B cell (primary cell): ENCODE measurements at regions not wholly inside any gene's neighbourhood (a gene's known extent, or its start where the extent isn't known, plus 50 kb on each side); places are given as distances from the start of the nearest gene placed in this dataset.
"Not testable (repeated sequence)": the region's sequence is repeated elsewhere in the genome, so short reads cannot be mapped to it uniquely, and the experiment has no call there.

Experiments
- ATAC-seq: fragments of 200-7000 bp; cut with Tn5 transposase; one replicate; pipeline ENCODE4 v1.10.0; 2021; ENCODE audit warnings: low read depth, mild to moderate bottlenecking, moderate number of reproducible peaks, moderate library complexity
- CTCF ChIA-PET: fragments of 350-600 bp; sonication (Branson Sonifier 250); formaldehyde crosslinking; loops from one replicate; lab custom pipeline; 2021; ENCODE audit warnings: antibody characterized with exemption, inconsistent platforms; lab: Charles Lee
- POLR2A ChIA-PET: fragments of 350-600 bp; sonication (Branson Sonifier 250); formaldehyde crosslinking; loops from one replicate; lab custom pipeline; 2021; ENCODE audit warnings: antibody characterized with exemption; lab: Charles Lee
- DNase-seq: peaks from one replicate; pipeline ENCODE4 v3.0.0; 2013
- H2AFZ ChIP-seq: 2 replicates; pipeline ENCODE4 v1.6.1; 2012; ENCODE audit warnings: mild to moderate bottlenecking, low read depth, low read length; ENCODE audit not compliant: insufficient read depth, poor library complexity, severe bottlenecking
- H3K27ac ChIP-seq, 2 donors: 1 replicate in 1 of 2; 2 replicates in 1 of 2; pipeline ENCODE4 v1.5.1; 2012 to 2013; ENCODE audit warnings: low read length in 2 of 2, mild to moderate bottlenecking in 2 of 2, moderate library complexity in 1 of 2
- H3K27me3 ChIP-seq, 4 experiments: fragments of 200-600 bp in 1 of 4; sonication (generic) in 1 of 4; replicated peaks in 1 of 4; 1 replicate in 2 of 4; 2 replicates in 2 of 4; pipeline versions ENCODE4 v1.6.1 to v1.7.0; 2013 to 2016; ENCODE audit warnings: low read length in 3 of 4, mild to moderate bottlenecking in 2 of 4, mixed read lengths in 1 of 4, moderate library complexity in 1 of 4; ENCODE audit not compliant: insufficient read depth in 4 of 4, control insufficient read depth in 3 of 4; ENCODE audit errors: control extremely low read depth in 1 of 4
- H3K36me3 ChIP-seq, 2 experiments: replicated peaks in 1 of 2; 1 replicate in 1 of 2; 2 replicates in 1 of 2; pipeline versions ENCODE4 v1.6.1 to v1.7.1; 2013; ENCODE audit warnings: low read length in 1 of 2; ENCODE audit not compliant: insufficient read depth in 2 of 2, control insufficient read depth in 1 of 2; ENCODE audit errors: control extremely low read depth in 1 of 2, extremely low read depth in 1 of 2
- H3K4me1 ChIP-seq, 2 donors: fragments of 200-600 bp in 1 of 2; sonication (generic) in 1 of 2; 1 replicate in 1 of 2; 2 replicates in 1 of 2; pipeline versions ENCODE4 v1.5.1 to v1.6.1; 2013 to 2017; ENCODE audit warnings: low read length in 2 of 2; ENCODE audit not compliant: control insufficient read depth in 2 of 2, insufficient read depth in 2 of 2
- H3K4me2 ChIP-seq: replicated peaks from 2 replicates; pipeline ENCODE3; 2012; ENCODE audit warnings: mild to moderate bottlenecking, low read depth, low read length; ENCODE audit not compliant: poor library complexity, severe bottlenecking
- H3K4me3 ChIP-seq, 5 experiments: fragments of 200-600 bp in 1 of 5; sonication (generic) in 1 of 5; 1 replicate in 3 of 5; 2 replicates in 2 of 5; pipeline versions ENCODE4 v1.5.1 to v1.7.0; 2011 to 2016; ENCODE audit warnings: low read length in 4 of 5, mild to moderate bottlenecking in 4 of 5, low read depth in 2 of 5, control low read depth in 1 of 5, moderate library complexity in 1 of 5; ENCODE audit not compliant: insufficient read depth in 1 of 5; ENCODE audit errors: control extremely low read depth in 1 of 5, extremely low read depth in 1 of 5
- H3K79me2 ChIP-seq: fragments of 200-600 bp; sonication (generic); one replicate; pipeline ENCODE4 v1.6.0; 2016; ENCODE audit warnings: low read length; ENCODE audit not compliant: control insufficient read depth, insufficient read depth
- H3K9ac ChIP-seq: fragments of 200-600 bp; sonication (generic); 2 replicates; pipeline ENCODE4 v1.6.1; 2017; ENCODE audit warnings: mild to moderate bottlenecking, low read length, moderate library complexity
- H3K9me3 ChIP-seq, 3 donors: one replicate each; pipeline versions ENCODE4 v1.6.1 to v1.7.1; 2013; ENCODE audit warnings: low read length in 2 of 3; ENCODE audit not compliant: control insufficient read depth in 2 of 3, insufficient read depth in 1 of 3; ENCODE audit errors: control extremely low read depth in 1 of 3
- H4K20me1 ChIP-seq: 2 replicates; pipeline ENCODE4 v1.6.0; 2012; ENCODE audit warnings: mild to moderate bottlenecking, low read length; ENCODE audit not compliant: insufficient read depth, control insufficient read depth, poor library complexity, severe bottlenecking
- H3K27ac Mint-ChIP-seq: one replicate; pipeline ENCODE4 v1.8.0; 2021; ENCODE audit warnings: mixed read lengths
- H3K27me3 Mint-ChIP-seq: one replicate; pipeline ENCODE4 v1.8.0; 2021; ENCODE audit warnings: mixed read lengths
- H3K4me1 Mint-ChIP-seq: one replicate; pipeline ENCODE4 v1.8.0; 2021; ENCODE audit warnings: mixed read lengths
- H3K4me3 Mint-ChIP-seq: one replicate; pipeline ENCODE4 v1.8.0; 2021; ENCODE audit warnings: mixed read lengths
- H3K9me3 Mint-ChIP-seq: one replicate; pipeline ENCODE4 v1.8.0; 2022; ENCODE audit warnings: mixed read lengths; ENCODE audit not compliant: insufficient read depth
- EZH2 ChIP-seq: IDR thresholded peaks from 2 replicates; pipeline ENCODE4 v1.6.1; 2012; ENCODE audit warnings: borderline replicate concordance, low read depth, mild to moderate bottlenecking, moderate library complexity, low read length; ENCODE audit not compliant: insufficient read depth, poor library complexity, severe bottlenecking
- WGBS: methylation state at CpG from one replicate; pipeline ENCODE4 v1.1.5; 2013; ENCODE audit warnings: missing lambda C conversion rate; ENCODE audit not compliant: insufficient coverage; 5-methylcytosine and 5-hydroxymethylcytosine counted together
- intact Hi-C: fragments of 100-400 bp; cut with micrococcal nuclease; formaldehyde crosslinking; loops from one replicate; pipeline ENCODE4 v1.10.0; 2022
- TF ChIP-seq, protein P1 (sequence below): fragments of 200-600 bp; IDR thresholded peaks from one replicate; pipeline ENCODE4 v1.8.0; 2022; ENCODE audit warnings: antibody characterized with exemption, mild to moderate bottlenecking

DNA sequence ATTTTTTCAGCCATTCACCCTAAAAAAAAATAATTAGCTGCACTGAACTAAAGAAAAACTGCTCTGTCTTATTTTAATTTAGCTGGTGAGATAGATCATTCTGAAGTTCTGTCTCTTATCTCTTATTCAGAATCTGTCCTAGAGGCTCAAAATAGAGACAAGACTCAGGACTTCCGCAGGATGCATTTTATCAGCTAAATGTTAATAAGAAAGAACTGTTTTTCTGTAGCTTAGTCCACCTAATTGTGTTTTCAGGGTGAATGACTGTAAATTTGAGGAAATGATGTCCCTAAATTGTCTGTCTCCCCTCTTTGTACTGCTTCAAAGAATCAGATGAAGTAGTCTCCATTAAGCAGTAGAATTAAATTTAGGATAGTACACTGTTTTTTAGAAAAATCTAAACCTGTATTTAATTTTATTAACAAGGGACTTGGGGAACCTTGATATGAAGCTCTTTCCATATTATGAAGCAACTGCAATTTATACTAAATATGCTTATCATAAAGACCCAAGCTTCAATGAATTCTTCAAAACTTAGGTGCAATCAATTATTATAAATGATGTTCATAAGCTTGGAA is 671.9 kb downstream of the RWDD3 start:
- TF ChIP-seq, protein P1, sequence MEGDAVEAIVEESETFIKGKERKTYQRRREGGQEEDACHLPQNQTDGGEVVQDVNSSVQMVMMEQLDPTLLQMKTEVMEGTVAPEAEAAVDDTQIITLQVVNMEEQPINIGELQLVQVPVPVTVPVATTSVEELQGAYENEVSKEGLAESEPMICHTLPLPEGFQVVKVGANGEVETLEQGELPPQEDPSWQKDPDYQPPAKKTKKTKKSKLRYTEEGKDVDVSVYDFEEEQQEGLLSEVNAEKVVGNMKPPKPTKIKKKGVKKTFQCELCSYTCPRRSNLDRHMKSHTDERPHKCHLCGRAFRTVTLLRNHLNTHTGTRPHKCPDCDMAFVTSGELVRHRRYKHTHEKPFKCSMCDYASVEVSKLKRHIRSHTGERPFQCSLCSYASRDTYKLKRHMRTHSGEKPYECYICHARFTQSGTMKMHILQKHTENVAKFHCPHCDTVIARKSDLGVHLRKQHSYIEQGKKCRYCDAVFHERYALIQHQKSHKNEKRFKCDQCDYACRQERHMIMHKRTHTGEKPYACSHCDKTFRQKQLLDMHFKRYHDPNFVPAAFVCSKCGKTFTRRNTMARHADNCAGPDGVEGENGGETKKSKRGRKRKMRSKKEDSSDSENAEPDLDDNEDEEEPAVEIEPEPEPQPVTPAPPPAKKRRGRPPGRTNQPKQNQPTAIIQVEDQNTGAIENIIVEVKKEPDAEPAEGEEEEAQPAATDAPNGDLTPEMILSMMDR: no peak
- TF ChIP-seq EZH2: no peak
- no peak overlapping the region for H3K9ac ChIP-seq
- no peak overlapping the region for H3K4me3 ChIP-seq
- H3K4me2 ChIP-seq: no peak overlapping the region
- H3K36me3 ChIP-seq: no peaks in the 10 kb centered on the region
- intact Hi-C loops: no loop called here
- H3K4me1 ChIP-seq: no peaks in the 10 kb centered on the region
- Mint-ChIP-seq H3K4me3 (no peak overlapping the region), H3K27ac (no peak overlapping the region), H3K9me3 (peaks cover 9% of the 10 kb centered on the region), H3K27me3 (no peaks in the 10 kb centered on the region), H3K4me1 (no peaks in the 10 kb centered on the region)
- no peaks in the 10 kb centered on the region for H3K79me2 ChIP-seq
- no peak overlapping the region for H3K27ac ChIP-seq
- no CpG with 5 or more reads among the region's 1 CpG for WGBS
- H3K27me3 ChIP-seq: no peaks in the 10 kb centered on the region
- ATAC-seq: no peak
- ChIA-PET CTCF (no interaction called here), POLR2A (no interaction called here)
- no peak for DNase-seq
- peaks cover 0 to 3% (median 0%) of the 10 kb centered on the region in 3 donors for H3K9me3 ChIP-seq
- no peak overlapping the region for H2AFZ ChIP-seq
- H4K20me1 ChIP-seq: no peaks in the 10 kb centered on the region

DNA sequence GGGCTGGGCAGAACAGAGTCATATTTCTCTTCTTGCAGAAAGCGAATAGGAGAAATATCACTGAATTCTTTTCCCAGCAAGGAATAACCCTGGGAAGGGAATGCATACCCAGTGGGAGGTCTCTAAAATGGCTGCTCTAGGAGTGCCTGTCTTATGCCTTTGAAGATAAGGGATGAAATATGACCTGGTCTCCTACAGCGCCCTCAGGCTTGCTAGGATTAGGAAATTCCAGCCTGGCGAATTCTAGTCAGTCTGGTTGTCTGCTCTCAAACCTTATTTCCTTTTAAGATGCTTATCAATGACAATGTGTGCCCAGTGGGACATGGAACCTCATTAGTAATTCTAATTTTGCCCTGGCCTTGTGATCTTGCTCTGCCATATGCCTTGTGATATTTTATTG is 677.7 kb downstream of the RWDD3 start:
- H3K4me2 ChIP-seq, ATAC-seq, H3K79me2 ChIP-seq, DNase-seq, H3K27me3 ChIP-seq, POLR2A ChIA-PET, H3K27me3 Mint-ChIP-seq, H3K9me3 ChIP-seq, H2AFZ ChIP-seq, H3K4me1 Mint-ChIP-seq, H3K27ac ChIP-seq, CTCF ChIA-PET, H3K9ac ChIP-seq, H3K4me1 ChIP-seq, H4K20me1 ChIP-seq, H3K4me3 Mint-ChIP-seq, H3K27ac Mint-ChIP-seq, intact Hi-C loops, H3K4me3 ChIP-seq, H3K36me3 ChIP-seq: not testable (repeated sequence)
- 94% methylated on average over 2 of the region's 3 CpGs for WGBS
- peaks cover 14% of the 10 kb centered on the region for H3K9me3 Mint-ChIP-seq
